ENCODE measurements at regions not wholly inside any gene's neighbourhood (a gene's known extent, or its start where the extent isn't known, plus 50 kb on each side); places are given as distances from the start of the nearest gene placed in this dataset.
A peak's percentile ranks its signal among the peaks of the same experiment; 100 is the strongest.

GRCh38 chr10:10676972-10677371 is 340.7 kb upstream of the CELF2 start:
- Histone ChIP-seq H3K36me3 (no peaks in the 10 kb centered on the region), H3K9me3 (peaks cover 3% of the 10 kb centered on the region), H3K27ac (no peak overlapping the region), H3K4me3 (replicated peaks in 1 of 3) (no peak overlapping the region), H3K27me3 (no peaks in the 10 kb centered on the region), H3K4me1 (no peaks in the 10 kb centered on the region)
- WGBS, 2 donors, result 88 to 100% methylated on average over 1 of the region's 1 CpG
- DNase-seq, result no peak
- intact Hi-C loops (cut with DNase I), result no loop called here
- TF ChIP-seq POLR2A (IDR thresholded peaks at IDR 0.05) (no peak), CTCF (IDR thresholded peaks at IDR 0.05) (no peak)

GRCh38 chr10:10677479-10677878 is 340.2 kb upstream of the CELF2 start:
- Histone ChIP-seq H3K4me1 (no peaks in the 10 kb centered on the region), H3K36me3 (no peaks in the 10 kb centered on the region), H3K27ac (no peak overlapping the region), H3K9me3 (peaks cover 3% of the 10 kb centered on the region), H3K27me3 (no peaks in the 10 kb centered on the region), H3K4me3 (replicated peaks in 1 of 3) (no peak overlapping the region)
- TF ChIP-seq POLR2A (IDR thresholded peaks at IDR 0.05) (no peak), CTCF (IDR thresholded peaks at IDR 0.05) (peak in 1 of 6 experiments; percentile 22)
- intact Hi-C loops (cut with DNase I), result no loop called here
- peak; percentile 12 to 28 for DNase-seq
- WGBS, 2 donors, result 50 to 54% methylated on average over 3 of the region's 3 CpGs

GRCh38 chr10:10680496-10680895 is 337.2 kb upstream of the CELF2 start:
- no peak for TF ChIP-seq POLR2A (IDR thresholded peaks at IDR 0.05)
- no peak for TF ChIP-seq CTCF (IDR thresholded peaks at IDR 0.05)
- no peaks in the 10 kb centered on the region for H3K4me1 ChIP-seq
- H3K4me3 ChIP-seq (replicated peaks in 1 of 3), result no peak overlapping the region
- no peaks in the 10 kb centered on the region for H3K36me3 ChIP-seq
- WGBS, 2 donors, result 70 to 78% methylated on average over 5 of the region's 5 CpGs
- no peaks in the 10 kb centered on the region for H3K27me3 ChIP-seq
- H3K9me3 ChIP-seq, result no peaks in the 10 kb centered on the region
- intact Hi-C loops (cut with DNase I), result no loop called here
- no peak overlapping the region for H3K27ac ChIP-seq
- no peak for DNase-seq

- DNase-seq, result no peak
- intact Hi-C loops (cut with DNase I), result no loop called here
- H3K27me3 ChIP-seq, result no peaks in the 10 kb centered on the region
- WGBS, 2 donors, result 57 to 60% methylated on average over 4 of the region's 4 CpGs
- H3K4me3 ChIP-seq (replicated peaks in 1 of 3), result no peak overlapping the region
- H3K36me3 ChIP-seq, result no peaks in the 10 kb centered on the region
- no peak overlapping the region for H3K27ac ChIP-seq
- no peaks in the 10 kb centered on the region for H3K9me3 ChIP-seq
- TF ChIP-seq CTCF (IDR thresholded peaks at IDR 0.05), result no peak
- TF ChIP-seq POLR2A (IDR thresholded peaks at IDR 0.05), result no peak
- no peaks in the 10 kb centered on the region for H3K4me1 ChIP-seq
These were observed 332.7 kb upstream of the CELF2 start for GRCh38 chr10:10684972-10685371.

GRCh38 chr10:10685566-10685965 is 332.1 kb upstream of the CELF2 start:
- TF ChIP-seq POLR2A (IDR thresholded peaks at IDR 0.05) (no peak), CTCF (IDR thresholded peaks at IDR 0.05) (no peak)
- Histone ChIP-seq H3K9me3 (no peaks in the 10 kb centered on the region), H3K4me1 (no peaks in the 10 kb centered on the region), H3K36me3 (no peaks in the 10 kb centered on the region), H3K4me3 (replicated peaks in 1 of 3) (no peak overlapping the region), H3K27me3 (no peaks in the 10 kb centered on the region), H3K27ac (no peak overlapping the region)
- 90 to 96% methylated on average over 1 of the region's 1 CpG for WGBS, 2 donors
- intact Hi-C loops (cut with DNase I), result no loop called here
- DNase-seq, result no peak

All from thyroid gland (tissue), 4 donors.